ENCODE measurements at regions not wholly inside any gene's neighbourhood (a gene's known extent, or its start where the extent isn't known, plus 50 kb on each side); places are given as distances from the start of the nearest gene placed in this dataset.

DNA sequence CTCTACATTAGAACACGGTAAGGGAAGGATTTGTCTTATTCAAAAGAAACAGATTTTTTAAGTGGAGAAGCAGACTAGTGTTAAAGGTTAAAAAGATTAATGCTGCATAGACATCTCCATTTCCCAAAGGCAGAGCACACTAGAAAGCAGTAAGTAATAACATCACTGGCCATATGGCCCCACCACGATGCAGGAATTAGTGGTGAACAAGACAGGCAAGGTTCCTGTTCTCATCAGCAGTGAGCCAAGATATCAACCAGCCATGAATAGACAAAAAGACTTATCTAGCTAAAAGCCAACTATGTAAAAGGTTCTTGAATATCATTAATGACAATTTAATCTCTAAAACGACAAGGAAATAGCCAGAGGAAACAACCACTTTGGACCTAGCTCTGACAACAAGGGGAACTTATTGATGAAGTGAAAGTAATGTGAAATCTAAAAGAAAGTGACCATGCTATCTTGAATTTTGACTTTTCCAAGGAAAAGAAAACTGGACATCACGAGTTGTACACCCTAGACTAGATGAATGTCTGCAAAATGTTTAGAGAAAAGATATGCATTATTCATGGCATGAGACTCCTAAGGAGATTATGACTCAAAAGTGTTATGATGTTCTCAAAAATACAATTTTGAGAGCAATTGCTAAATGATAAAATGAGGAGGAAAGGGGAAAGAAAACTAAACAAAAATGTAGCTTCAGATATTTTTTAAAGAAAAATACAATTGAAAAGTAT lies 157.9 kb upstream of the STXBP5 start:
- peak; percentile 84 for DNase-seq

DNA sequence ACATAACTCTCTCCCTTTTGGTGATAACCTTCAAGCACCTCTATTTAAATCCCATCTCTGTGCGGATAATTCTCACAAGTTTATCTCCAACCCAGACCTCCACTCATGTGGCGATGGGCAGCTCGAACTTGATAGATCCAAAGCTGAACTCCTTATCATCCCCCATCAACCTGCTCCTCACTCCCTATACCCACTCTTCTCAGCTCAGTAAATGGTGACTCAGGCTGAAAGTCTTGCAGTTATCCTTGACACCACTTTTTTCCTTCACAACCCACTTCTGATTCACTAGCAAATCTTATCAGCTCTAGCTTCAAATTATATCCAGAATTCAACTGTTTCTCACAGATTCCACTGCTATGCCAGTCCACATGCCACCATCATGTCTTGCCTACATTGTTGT lies 155.3 kb upstream of the STXBP5 start:
- DNase-seq, result no peak

DNA sequence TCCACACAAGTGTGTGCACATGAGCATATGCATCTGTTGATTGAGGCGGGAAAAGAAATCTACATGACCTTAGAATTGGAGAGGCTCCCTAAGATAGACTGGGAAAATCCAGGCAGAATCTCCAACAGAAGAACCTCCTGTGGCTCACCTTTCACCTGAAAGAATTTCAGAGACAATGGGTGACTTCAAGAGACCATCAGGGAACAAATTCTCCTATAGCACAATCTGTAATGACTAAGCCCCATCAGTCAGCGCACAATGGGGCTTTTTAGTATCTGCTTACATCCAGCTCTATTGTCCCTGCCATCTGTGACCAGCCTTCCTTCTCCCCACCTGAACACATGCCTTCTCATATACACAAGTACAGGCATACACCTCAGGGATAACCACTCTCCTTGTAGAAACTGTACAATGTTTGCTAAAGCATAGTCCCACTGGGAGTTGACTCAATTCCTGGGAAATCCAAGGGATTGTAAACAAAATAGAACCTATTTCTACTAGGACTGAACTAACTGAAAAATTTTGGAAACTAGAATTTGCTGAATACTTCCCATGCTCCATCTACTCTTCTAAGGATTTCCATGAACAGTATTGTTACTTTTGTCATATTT lies 150.8 kb upstream of the STXBP5 start:
- peak; percentile 49 for DNase-seq

DNA sequence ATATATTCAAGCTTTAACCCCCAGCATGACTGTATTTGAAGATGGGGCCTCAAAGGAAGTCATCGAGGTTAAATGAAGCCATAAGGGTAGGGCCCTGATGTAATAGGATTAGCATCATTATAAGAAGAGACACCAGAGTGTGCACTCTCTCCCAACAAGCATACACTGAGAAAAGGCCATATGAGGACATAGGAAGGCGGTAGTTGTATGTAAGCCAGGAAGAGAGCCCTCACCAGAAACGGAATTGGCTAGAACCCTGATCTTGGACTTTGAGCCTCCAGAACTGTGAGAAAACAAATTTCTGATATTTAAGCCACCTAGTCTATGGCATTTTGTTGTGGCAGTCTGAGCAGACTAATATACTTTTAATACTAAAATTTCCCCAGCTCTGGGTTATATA lies 150.1 kb upstream of the STXBP5 start:
- DNase-seq, result peak; percentile 92

DNA sequence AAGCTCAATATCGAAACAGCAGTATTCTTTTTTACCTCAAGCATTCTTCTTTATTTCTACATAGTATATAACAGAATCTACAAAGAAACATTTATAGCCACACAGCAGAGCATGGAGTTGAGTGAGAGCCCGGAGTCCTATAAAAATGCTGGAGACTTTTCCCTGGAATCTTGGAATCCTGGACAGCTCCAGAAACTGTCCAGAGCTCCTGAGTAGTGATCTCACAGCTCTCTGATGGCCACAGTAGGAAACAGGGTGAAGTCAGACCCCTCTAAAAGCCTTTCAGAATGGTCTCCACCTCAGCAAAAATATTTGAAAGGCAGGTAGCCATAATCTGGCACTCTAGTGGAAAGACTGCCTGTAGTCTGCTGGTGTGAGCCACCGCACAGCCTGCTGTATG lies 149.3 kb upstream of the STXBP5 start:
- no peak for DNase-seq

DNA sequence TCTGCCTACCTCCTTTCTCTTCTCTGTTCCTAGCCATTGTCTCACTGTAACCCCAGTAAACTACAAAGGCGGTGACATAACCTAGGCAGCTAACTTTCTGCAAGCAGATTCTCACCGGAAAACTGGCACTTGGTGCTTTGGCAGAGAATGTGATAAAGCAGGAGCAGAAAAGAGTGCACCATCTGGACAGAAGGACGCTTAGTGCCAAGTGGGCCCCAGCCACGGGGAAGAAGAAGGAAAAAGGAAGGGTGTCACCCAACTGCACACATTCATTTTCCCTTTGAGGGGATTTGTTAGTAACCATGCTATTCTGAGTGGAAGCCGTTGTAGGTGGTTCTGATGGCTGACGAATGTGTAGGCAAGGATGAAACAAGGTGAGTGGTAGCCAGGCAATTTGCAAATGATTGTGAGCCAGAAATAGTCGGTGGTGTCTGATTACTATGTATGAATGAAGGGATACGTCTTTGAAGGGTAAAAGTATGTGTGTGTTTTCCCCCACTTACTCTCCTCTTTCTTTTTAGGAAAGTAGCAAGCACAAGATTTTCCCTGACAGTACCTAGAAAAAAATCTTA lies 148.3 kb upstream of the STXBP5 start:
- DNase-seq, result no peak

DNA sequence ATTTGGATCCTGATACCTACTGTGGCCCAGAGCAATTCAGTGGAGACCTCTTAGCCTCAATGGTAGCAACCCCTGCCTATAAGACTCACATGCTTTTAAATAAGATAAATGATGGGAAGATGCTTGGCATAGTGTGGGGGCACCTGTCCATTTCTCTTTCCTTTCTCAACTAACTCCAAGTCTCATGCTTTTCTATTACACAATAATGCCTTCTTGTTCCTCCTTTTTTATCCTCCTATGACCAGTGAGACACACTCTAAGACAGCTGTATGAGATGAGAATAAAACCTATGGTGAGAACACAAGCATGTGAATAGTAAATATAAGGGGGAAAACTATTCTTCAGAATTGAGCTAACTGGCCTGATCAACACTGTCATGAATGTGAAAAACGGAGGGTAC lies 147.0 kb upstream of the STXBP5 start:
- DNase-seq, result no peak

DNA sequence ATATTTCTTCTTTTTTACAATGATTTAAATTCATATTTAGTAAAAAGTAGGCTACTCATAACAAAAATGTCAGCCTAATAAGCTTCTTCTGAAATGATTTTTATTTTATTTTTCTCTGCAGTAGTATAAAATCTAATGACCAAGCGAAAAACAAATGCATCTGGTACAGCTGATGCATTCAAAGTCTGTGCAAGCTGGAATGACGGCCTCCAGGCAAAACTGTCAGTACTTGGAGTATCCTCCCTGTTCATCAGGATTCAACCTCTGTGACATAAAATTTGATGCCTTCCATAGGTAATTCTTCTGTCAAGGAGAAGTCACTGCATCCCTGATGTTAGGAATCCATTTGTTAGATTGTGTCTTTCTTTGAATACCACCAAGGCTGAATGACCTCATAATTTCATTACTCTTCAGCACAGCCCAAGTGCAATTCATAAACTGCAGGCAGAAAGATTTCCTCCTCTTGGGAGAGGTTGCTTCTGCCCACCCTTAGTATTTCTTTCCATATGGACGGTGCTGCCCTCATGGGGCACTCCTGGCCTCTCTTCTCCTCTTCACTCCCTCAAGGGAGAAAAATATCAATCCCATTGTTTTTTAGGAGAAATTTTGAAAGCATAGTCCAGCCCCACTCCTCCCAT lies 146.4 kb upstream of the STXBP5 start:
- DNase-seq, result no peak

DNA sequence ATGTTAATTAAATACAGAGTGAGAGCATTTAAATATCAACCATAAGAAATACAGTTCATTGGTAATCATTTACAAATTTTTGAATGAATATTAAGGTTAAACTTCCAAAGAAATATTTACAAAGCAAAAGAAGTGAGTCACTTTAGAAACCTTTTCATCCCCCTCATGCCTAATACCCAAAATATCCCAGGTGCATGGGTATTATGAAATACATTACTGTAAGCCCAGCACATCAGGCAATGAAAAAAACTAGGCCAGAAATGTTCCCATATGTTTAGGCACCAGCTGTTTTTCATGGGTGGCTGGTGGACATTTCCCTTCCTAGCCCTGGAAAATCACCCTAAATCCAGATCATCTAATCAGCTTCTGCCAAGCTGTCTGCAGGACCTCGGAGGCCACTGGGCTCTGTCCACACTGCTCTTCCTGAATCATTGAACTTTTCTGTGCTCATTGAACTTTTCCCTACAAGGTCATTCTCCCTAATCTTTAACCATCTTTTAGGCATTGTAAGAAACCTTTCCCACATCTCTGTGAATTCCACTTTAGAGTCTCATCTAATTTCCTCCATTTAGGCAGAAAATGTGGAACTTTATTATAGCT lies 145.3 kb upstream of the STXBP5 start:
- DNase-seq, result peak; percentile 60

DNA sequence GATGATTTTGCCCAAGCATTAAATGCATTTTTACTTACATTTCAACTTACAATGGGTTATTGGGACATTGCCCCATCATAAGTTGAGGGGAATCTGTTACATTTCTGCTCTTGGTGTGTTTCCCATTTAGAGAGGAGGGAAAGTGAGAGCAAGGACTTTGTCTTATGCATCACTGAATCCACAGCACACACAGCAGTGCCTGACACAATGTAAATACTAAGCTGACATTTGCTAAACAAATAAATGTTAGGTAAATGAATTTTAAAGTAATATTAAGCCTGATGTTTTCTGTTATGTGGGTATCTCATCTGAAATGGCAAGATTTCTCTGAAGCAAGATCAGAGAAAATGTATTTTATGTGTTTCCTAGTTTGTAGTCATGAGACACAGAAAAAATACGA lies 143.6 kb upstream of the STXBP5 start:
- DNase-seq, result no peak

DNA sequence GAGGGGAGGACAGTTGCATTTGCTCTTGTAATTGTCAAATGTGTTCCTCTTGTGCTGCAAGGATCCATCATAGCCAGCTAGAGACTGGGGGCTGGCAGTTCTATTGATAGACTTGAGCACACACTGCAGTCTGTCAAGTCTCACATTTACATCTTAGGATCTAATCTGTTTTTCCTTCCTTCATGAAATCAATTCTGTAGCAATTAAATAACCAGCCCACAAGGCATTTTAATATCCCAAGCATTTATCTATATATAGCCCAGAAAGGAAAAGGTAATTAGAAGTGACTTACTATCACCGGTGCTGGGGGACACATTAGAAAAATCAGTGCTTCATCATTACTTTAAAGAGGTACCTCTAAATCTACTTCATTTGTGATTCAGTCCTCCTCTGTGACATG lies 143.0 kb upstream of the STXBP5 start:
- no peak for DNase-seq

DNA sequence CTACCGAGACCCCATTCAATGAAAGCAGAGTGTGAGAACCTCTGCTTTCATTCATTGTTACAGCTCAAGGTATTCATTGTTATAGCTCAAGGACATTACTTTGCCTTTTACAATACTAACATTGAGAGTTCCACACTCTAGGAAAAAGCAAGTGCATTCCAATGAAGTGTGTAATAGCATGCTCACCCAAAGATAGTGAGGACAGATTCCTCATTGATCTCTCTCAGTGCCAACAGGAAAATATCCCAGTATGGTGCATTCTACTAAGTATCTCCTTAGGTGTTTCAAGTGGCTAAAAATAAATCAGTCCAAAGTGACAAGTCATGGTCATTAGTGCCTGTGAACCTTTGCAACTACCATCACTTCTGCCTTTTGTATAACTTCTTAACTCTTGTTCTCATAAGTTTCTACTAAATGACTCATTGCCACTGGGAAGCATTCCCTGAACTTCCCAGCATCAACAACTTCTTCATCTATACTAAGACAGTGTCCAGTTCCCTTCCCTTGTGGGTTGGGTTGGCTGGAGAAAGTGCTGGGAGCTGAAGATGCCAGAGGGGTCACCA lies 140.7 kb upstream of the STXBP5 start:
- DNase-seq, result no peak

DNA sequence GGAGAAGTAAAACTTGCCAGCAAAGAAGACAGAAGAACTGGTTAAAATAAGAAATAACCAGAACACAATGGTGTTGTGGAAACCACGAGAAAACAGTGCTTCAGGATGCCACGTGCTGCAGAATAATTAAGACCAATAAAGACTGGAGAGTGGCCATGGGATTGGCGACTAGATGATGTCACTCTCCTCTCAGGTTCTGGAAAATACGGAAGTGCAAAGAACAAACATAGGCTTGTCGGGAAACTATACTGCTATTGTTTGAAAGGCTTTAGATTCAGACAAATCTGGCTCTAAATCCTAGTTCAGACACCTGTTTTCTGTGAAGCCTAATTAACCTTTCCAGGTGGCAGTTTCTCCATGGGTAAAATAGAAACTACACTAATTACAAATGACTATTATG lies 138.4 kb upstream of the STXBP5 start:
- no peak for DNase-seq

DNA sequence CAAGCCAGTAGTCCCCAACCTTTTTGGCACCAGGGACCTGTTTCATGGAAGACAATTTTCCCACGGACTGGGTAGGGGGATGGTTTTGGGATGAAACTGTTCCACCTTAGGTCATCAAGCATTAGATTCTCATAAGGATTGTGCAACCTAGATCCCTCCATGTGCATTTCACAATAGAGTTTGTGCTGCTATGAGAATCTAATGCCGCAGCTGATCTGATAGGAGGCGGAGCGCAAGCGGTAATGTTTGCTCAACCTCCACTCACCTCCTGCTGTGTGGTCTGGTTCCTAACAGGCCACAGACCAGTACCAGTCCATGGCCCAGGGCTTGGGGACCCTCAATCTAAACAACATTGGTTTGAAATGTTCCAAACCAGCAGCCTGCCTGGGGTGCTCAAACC lies 137.0 kb upstream of the STXBP5 start:
- no peak for DNase-seq

DNA sequence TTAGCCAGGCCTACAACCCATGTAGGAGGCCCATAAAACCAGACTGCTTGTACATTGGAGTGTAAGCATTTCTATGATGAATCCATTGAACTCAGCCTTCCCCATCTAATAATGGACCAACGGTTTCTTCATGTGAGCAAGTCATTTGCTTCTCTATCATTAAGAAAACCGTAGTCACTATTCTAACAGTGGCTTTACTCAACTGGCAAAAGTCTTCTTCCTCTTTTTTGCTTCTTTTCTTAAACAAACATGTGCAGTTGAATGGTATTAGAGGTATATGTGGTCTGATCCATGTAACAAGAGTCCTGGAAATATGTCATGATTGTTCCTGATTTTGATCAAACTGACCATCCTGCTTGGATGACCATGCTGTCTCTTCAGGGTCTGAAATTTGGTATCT lies 132.4 kb upstream of the STXBP5 start:
- DNase-seq, result no peak

DNA sequence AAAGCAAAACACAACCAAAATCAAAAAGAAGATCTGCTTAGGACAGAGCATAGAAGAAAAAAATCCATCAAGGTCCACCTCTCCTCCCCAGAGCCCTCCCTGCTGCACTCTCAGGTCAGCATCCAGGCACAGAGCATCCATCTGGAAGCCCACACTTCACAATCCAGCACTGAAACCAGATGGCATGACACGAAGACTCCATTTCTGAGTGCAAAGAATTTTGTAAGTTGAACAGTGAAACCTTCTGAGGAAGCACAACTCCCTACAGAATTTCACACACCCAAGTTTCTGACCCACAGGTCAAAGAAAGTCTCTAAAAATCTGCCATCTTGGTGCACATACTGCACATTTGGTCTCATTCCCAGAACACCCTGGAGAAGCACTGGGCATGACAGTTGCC lies 128.8 kb upstream of the STXBP5 start:
- DNase-seq, result no peak

DNA sequence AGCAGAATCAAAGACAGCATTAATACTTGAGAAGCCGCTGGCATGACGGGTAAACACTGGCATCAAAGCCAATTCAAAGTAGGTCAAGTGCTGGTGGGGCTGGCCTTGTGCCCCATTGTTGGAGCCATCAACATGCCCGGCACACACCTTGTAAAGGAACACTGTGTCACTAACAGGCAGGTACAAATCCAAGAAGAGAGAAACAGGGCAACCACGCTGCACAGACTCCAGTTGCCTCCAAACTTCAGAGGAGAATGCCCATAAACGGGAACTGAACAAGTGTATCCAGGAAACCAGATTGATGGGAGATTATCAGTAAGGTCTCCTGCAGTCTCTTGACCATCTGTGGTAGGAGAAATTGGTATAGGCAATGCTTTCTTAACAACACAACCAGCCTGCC lies 127.0 kb upstream of the STXBP5 start:
- DNase-seq, result peak; percentile 17

DNA sequence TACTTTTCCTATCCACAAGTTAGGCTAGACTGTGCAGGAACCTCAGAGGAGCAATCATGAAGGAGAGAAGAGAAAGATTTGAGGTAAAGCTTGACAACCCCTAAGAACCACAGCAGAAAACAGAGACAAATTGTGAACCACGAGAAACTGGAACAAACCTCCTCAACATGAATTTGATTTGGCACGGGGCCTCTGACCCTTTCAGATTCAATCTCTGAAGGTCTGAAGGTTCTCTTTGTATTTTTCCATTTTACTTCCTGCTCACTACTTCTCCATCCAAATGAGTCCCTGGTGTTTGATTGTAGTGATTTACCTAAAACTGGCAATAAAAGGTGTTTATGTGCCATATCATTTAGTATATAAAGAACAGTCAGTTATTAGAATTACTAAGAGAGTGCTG lies 126.1 kb upstream of the STXBP5 start:
- DNase-seq, result no peak

DNA sequence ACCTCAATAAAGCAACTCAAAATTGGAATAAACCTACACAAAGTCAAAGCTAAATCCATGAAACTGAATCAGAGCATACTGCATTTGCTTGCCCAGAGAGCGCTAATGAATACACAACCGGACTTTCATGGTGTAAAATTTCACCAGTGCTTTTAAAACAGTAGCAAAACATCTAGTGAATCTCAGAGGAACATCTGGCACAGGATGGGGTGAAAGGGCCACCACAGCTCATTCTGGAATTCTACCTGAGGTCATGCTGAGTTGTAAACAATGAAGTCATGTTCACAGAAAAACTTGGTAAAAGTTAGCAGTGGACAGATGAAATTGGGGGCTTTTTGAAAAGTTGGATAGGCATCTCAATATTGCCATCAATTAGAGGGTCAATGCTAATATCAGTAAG lies 125.6 kb upstream of the STXBP5 start:
- no peak for DNase-seq

DNA sequence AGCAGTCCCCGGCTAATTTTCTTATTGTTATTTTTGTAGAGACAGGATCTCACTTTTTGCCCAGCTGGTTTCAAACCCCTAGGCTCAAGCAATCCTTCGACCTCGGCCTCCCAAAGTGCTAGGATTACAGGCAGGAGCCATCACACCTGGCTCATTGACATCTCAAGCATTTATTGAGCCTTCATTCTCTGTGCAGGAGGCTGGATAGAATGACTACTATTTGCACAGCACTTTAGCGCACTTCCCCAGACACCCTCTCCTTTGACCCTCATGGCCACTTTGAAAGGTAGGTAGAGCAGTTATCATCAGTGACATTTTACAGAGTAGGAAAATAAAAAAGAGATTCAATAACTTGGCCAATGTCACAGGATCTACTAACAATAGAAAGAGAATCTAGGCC lies 124.0 kb upstream of the STXBP5 start:
- DNase-seq, result no peak

DNA sequence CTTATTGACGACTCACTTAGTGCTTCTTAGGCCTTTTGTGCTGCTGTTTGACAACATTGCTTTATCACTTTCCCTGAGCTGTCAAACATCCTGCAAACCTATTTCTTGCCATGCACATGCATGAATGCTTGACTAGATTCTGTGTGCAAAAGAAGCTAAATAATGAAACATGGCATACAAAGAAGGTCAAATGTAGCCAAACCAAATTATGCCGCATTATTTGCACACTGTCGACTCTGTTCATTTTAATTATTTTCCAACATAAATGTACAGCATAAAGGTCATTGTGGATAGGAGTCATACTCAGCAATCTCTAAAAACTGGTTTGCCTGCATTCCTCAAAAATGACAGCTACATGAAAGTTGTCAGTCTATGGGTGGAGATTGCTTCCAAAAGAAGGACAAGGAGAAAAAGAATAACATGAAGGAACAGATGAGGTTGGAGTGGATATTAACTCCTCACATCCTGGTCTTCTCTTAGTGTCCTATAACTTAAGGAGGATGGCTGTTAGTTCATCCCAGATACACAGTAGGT lies 123.1 kb upstream of the STXBP5 start:
- no peak for DNase-seq

DNA sequence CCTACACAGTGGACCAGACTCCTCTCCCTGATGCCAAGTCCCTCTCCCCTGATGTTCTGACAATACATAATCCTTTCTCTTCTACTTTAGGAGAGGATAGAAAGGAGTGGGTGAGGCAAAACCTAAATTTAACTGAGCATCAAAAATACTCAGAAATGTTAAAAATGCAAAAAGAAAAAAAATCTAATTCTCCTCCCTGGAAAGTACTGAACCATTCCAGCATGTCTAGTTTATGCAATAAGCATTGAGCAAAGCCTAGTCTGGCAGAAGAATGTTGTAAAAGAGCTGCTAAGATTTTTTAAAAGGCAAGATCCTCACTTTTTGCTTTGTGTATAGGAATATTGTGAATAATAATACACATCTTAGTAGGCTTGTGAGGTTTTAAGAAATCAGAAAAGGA lies 116.6 kb upstream of the STXBP5 start:
- DNase-seq, result no peak

DNA sequence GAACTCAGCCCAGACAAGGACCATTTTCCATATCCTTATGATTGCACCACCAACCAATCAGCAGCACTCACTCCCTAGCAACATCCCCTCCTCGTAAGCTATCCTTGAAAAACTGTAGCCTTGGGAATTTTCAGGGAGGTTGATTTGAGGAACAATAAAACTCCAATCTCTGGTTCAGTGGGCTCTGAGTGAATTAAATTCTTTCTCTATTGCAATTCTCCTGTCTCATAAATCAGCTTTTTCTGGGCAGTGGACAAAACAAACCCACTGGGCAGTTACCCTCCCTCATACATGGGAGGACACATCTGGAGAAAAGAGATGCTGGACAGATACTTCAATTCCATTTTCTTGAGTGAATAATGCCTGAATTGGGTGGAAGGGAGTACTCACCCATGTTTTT lies 115.4 kb upstream of the STXBP5 start:
- DNase-seq, result no peak
